H1 (cell line): ENCODE measurements at regions not wholly inside any gene's neighbourhood (a gene's known extent, or its start where the extent isn't known, plus 50 kb on each side); places are given as distances from the start of the nearest gene placed in this dataset.

ENCODE experiments used
- CTCF ChIA-PET: fragments of 300-600 bp; sonication (Branson Sonifier 250); formaldehyde crosslinking; loops from one replicate; lab custom pipeline; 2021; ENCODE audit not compliant: partially characterized antibody; lab: Charles Lee
- POLR2A ChIA-PET: fragments of 300-600 bp; sonication (Branson Sonifier 250); formaldehyde crosslinking; loops from one replicate; lab custom pipeline; 2021; ENCODE audit warnings: inconsistent platforms; ENCODE audit not compliant: partially characterized antibody; lab: Charles Lee
- DNase-seq, 2 experiments: peaks; one replicate each; pipeline versions ENCODE4 v3.0.0 to v3.0.0-alpha.2; 2010 to 2022; ENCODE audit warnings: low spot score in 2 of 2, low read depth in 1 of 2, mixed read lengths in 1 of 2
- FAIRE-seq: peaks from 2 replicates; lab custom pipeline; 2011; peaks lifted over from hg19 to GRCh38; lab: Jason Lieb, UNC
- H2AFZ ChIP-seq: 2 replicates; pipeline ENCODE4 v1.8.1; 2012; ENCODE audit warnings: low read length, inconsistent platforms
- H2AK5ac ChIP-seq: 2 replicates; pipeline ENCODE4 v1.6.1; 2013; ENCODE audit warnings: low read depth, low read length
- H2BK120ac ChIP-seq: replicated peaks from 2 replicates; pipeline ENCODE3; 2013; ENCODE audit warnings: low read depth, low read length, inconsistent platforms
- H2BK12ac ChIP-seq: 2 replicates; pipeline ENCODE4 v1.6.1; 2013; ENCODE audit warnings: low read depth, low read length
- H2BK15ac ChIP-seq: 2 replicates; pipeline ENCODE4 v1.6.1; 2013; ENCODE audit warnings: low read length
- H2BK20ac ChIP-seq: 2 replicates; pipeline ENCODE4 v1.6.1; 2013; ENCODE audit warnings: low read length
- H2BK5ac ChIP-seq: 2 replicates; pipeline ENCODE4 v1.6.1; 2013; ENCODE audit warnings: low read depth, low read length
- H3K14ac ChIP-seq: 2 replicates; pipeline ENCODE4 v1.6.1; 2013; ENCODE audit warnings: inconsistent platforms; ENCODE audit not compliant: insufficient read length
- H3K18ac ChIP-seq: 2 replicates; pipeline ENCODE4 v1.6.1; 2013; ENCODE audit warnings: low read length; ENCODE audit errors: extremely low read depth
- H3K23ac ChIP-seq: 2 replicates; pipeline ENCODE4 v1.6.1; 2013; ENCODE audit warnings: inconsistent platforms; ENCODE audit not compliant: insufficient read length
- H3K23me2 ChIP-seq: 2 replicates; pipeline ENCODE4 v1.6.1; 2013; ENCODE audit warnings: low read depth, low read length
- H3K27ac ChIP-seq: 2 replicates; pipeline ENCODE4 v1.6.1; 2011; ENCODE audit warnings: low read depth, low read length, inconsistent platforms
- H3K27me3 ChIP-seq, 4 experiments: replicated peaks in 1 of 4; 1 replicate in 1 of 4; 2 replicates in 3 of 4; pipeline versions ENCODE4 v1.6.1 to v1.8.1; 2011 to 2013; ENCODE audit warnings: low read length in 3 of 4, mild to moderate bottlenecking in 3 of 4, inconsistent platforms in 2 of 4, mixed read lengths in 2 of 4, moderate library complexity in 1 of 4; ENCODE audit not compliant: control insufficient read depth in 3 of 4, insufficient read depth in 3 of 4; ENCODE audit errors: extremely low read depth in 1 of 4
- H3K36me3 ChIP-seq, 4 experiments: 2 replicates each; pipeline versions ENCODE4 v1.6.1 to v1.8.1; 2011 to 2013; ENCODE audit warnings: mild to moderate bottlenecking in 4 of 4, low read length in 3 of 4, moderate library complexity in 2 of 4, control low read depth in 1 of 4, inconsistent platforms in 1 of 4; ENCODE audit not compliant: insufficient read depth in 4 of 4, control insufficient read depth in 2 of 4
- H3K4ac ChIP-seq: replicated peaks from 2 replicates; pipeline ENCODE3; 2013; ENCODE audit warnings: low read length, low read depth, mixed read lengths, inconsistent platforms; ENCODE audit not compliant: insufficient read length
- H3K4me1 ChIP-seq, 4 experiments: replicated peaks in 1 of 4; 1 replicate in 1 of 4; 2 replicates in 3 of 4; pipeline versions ENCODE4 v1.6.1 to v1.8.1; 2011 to 2013; ENCODE audit warnings: low read length in 3 of 4, inconsistent platforms in 2 of 4, mixed read lengths in 1 of 4; ENCODE audit not compliant: insufficient read depth in 4 of 4, control insufficient read depth in 3 of 4
- H3K4me2 ChIP-seq, 2 experiments: 2 replicates each; pipeline versions ENCODE4 v1.6.1 to v1.8.1; 2011 to 2013; ENCODE audit warnings: low read depth in 2 of 2, low read length in 2 of 2, control low read depth in 1 of 2, inconsistent platforms in 1 of 2, mild to moderate bottlenecking in 1 of 2; ENCODE audit not compliant: insufficient read depth in 1 of 2
- H3K4me3 ChIP-seq, 4 experiments: fragments of 200-600, 300-600 bp in 1 of 4; sonication (generic), shearing (Covaris generic), sonication (Bioruptor Twin) in 1 of 4; 2 replicates each; pipeline versions ENCODE4 v1.5.1 to v1.8.1; 2011 to 2016; ENCODE audit warnings: low read length in 4 of 4, low read depth in 3 of 4, control low read depth in 2 of 4, inconsistent platforms in 2 of 4, mild to moderate bottlenecking in 2 of 4, mixed read lengths in 1 of 4, moderate library complexity in 1 of 4; ENCODE audit not compliant: insufficient read depth in 2 of 4; ENCODE audit errors: extremely low read depth in 1 of 4
- H3K56ac ChIP-seq: replicated peaks from 2 replicates; pipeline ENCODE3; 2013; ENCODE audit warnings: low read depth, mild to moderate bottlenecking, mixed read lengths, low read length, inconsistent platforms; ENCODE audit not compliant: insufficient read length
- H3K79me1 ChIP-seq: 2 replicates; pipeline ENCODE4 v1.6.1; 2013; ENCODE audit warnings: low read depth, low read length, control low read depth
- H3K79me2 ChIP-seq, 2 experiments: 2 replicates each; pipeline versions ENCODE4 v1.6.1 to v1.8.1; 2012 to 2013; ENCODE audit warnings: low read length in 2 of 2, mild to moderate bottlenecking in 2 of 2, inconsistent platforms in 1 of 2; ENCODE audit not compliant: insufficient read depth in 2 of 2, control insufficient read depth in 1 of 2
- H3K9ac ChIP-seq, 4 experiments: replicated peaks in 1 of 4; 1 replicate in 1 of 4; 2 replicates in 3 of 4; pipeline versions ENCODE4 v1.6.1 to v1.8.1; 2011 to 2013; ENCODE audit warnings: low read depth in 3 of 4, low read length in 3 of 4, control low read depth in 2 of 4, mild to moderate bottlenecking in 2 of 4, moderate library complexity in 2 of 4, inconsistent platforms in 1 of 4; ENCODE audit errors: extremely low read depth in 1 of 4
- H3K9me3 ChIP-seq, 2 experiments: 2 replicates each; pipeline versions ENCODE4 v1.6.1 to v1.8.1; 2012 to 2013; ENCODE audit warnings: mild to moderate bottlenecking in 2 of 2, moderate library complexity in 2 of 2, control low read depth in 1 of 2, inconsistent platforms in 1 of 2, low read depth in 1 of 2, low read length in 1 of 2, mixed read lengths in 1 of 2; ENCODE audit not compliant: insufficient read depth in 2 of 2
- H4K20me1 ChIP-seq, 2 experiments: replicated peaks in 1 of 2; 2 replicates each; pipeline versions ENCODE3 to v1.8.1; 2011 to 2013; ENCODE audit warnings: inconsistent platforms in 2 of 2, low read length in 2 of 2, mild to moderate bottlenecking in 1 of 2; ENCODE audit not compliant: insufficient read depth in 2 of 2, control insufficient read depth in 1 of 2
- H4K5ac ChIP-seq: 2 replicates; pipeline ENCODE4 v1.6.1; 2013; ENCODE audit warnings: low read length, low read depth, mixed read lengths, inconsistent platforms; ENCODE audit not compliant: insufficient read length
- H4K8ac ChIP-seq: 2 replicates; pipeline ENCODE4 v1.8.0; 2013; ENCODE audit warnings: mild to moderate bottlenecking, moderate library complexity, low read length, inconsistent platforms; ENCODE audit not compliant: insufficient read depth; ENCODE audit errors: extremely low read depth
- H4K91ac ChIP-seq: replicated peaks from 2 replicates; pipeline ENCODE3; 2013; ENCODE audit warnings: low read length, mixed read lengths, inconsistent platforms; ENCODE audit not compliant: insufficient read length
- CBX5 ChIP-seq: fragments of 300-800, 300-1000 bp; sonication (generic); IDR thresholded peaks from 2 replicates; pipeline ENCODE4 v1.7.1; 2016; ENCODE audit warnings: antibody characterized with exemption, low read length, low read depth
- CTBP2 ChIP-seq: IDR thresholded peaks from 2 replicates; pipeline ENCODE4 v1.7.0; 2011; ENCODE audit warnings: borderline replicate concordance, mild to moderate bottlenecking, moderate library complexity, mixed read lengths, low read length; ENCODE audit not compliant: insufficient read depth, insufficient read length
- EGR1 ChIP-seq: IDR thresholded peaks from 2 replicates; pipeline ENCODE4 v1.6.1; 2011; ENCODE audit warnings: low read depth, low read length, borderline replicate concordance
- GTF2F1 ChIP-seq: IDR thresholded peaks from 2 replicates; pipeline ENCODE4 v1.6.1; 2012; ENCODE audit warnings: low read depth, low read length, improper control_type of control experiment, borderline replicate concordance
- JUN ChIP-seq: IDR thresholded peaks from 2 replicates; pipeline ENCODE4 v1.6.1; 2011; ENCODE audit warnings: low read depth, mild to moderate bottlenecking, improper control_type of control experiment, low read length
- JUND ChIP-seq: IDR thresholded peaks from 2 replicates; pipeline ENCODE4 v1.6.1; 2011; ENCODE audit warnings: mild to moderate bottlenecking, improper control_type of control experiment, low read length
- NANOG ChIP-seq: IDR thresholded peaks from 2 replicates; pipeline ENCODE4 v1.6.1; 2011; ENCODE audit warnings: low read length, low read depth, mild to moderate bottlenecking, inconsistent platforms; ENCODE audit not compliant: insufficient read depth, poor library complexity, severe bottlenecking
- RAD21 ChIP-seq, 2 experiments: IDR thresholded peaks in 1 of 2; conservative IDR thresholded peaks in 1 of 2; 2 replicates each; pipeline ENCODE4 v1.6.1; 2011; ENCODE audit warnings: low read depth in 2 of 2, low read length in 2 of 2, improper control_type of control experiment in 1 of 2, inconsistent platforms in 1 of 2, mild to moderate bottlenecking in 1 of 2, moderate library complexity in 1 of 2
- RNF2 ChIP-seq: fragments of 200-900, 300-1000 bp; sonication (generic); IDR thresholded peaks from 2 replicates; pipeline ENCODE4 v1.7.1; 2016; ENCODE audit warnings: borderline replicate concordance, low read depth, mild to moderate bottlenecking, antibody characterized with exemption, low read length; ENCODE audit not compliant: poor library complexity, severe bottlenecking; ENCODE audit errors: missing control alignments
- SIN3A ChIP-seq, 2 experiments: IDR thresholded peaks in 1 of 2; conservative IDR thresholded peaks in 1 of 2; 2 replicates each; pipeline ENCODE4 v1.6.1; 2011 to 2012; ENCODE audit warnings: low read length in 2 of 2, improper control_type of control experiment in 1 of 2, low read depth in 1 of 2, mild to moderate bottlenecking in 1 of 2
- SP1 ChIP-seq: IDR thresholded peaks from 2 replicates; pipeline ENCODE4 v1.6.1; 2011; ENCODE audit warnings: low read depth, low read length
- SRF ChIP-seq: IDR thresholded peaks from 2 replicates; pipeline ENCODE4 v1.6.1; 2011; ENCODE audit warnings: mild to moderate bottlenecking, low read depth, low read length, moderate library complexity
- YY1 ChIP-seq: IDR thresholded peaks from 2 replicates; pipeline ENCODE4 v1.6.1; 2011; ENCODE audit warnings: low read depth, mild to moderate bottlenecking, low read length
- WGBS, 2 experiments: shearing (Covaris generic) in 1 of 2; methylation state at CpG; one replicate each; pipeline versions ENCODE4 v1.1.6 to v1.1.7; 2013 to 2015; ENCODE audit warnings: low lambda C conversion rate in 2 of 2, mixed read lengths in 2 of 2, inconsistent platforms in 1 of 2, low coverage in 1 of 2, missing lambda C conversion rate in 1 of 2; ENCODE audit not compliant: insufficient replicate concordance in 2 of 2, insufficient coverage in 1 of 2, insufficient read length in 1 of 2; ENCODE audit errors: extremely low coverage in 1 of 2, missing lambda C conversion rate in 1 of 2; 5-methylcytosine and 5-hydroxymethylcytosine counted together
- TF ChIP-seq, protein P1 (sequence below): IDR thresholded peaks from 2 replicates; pipeline ENCODE4 v1.6.1; 2011; ENCODE audit warnings: low read length, improper control_type of control experiment

DNA sequence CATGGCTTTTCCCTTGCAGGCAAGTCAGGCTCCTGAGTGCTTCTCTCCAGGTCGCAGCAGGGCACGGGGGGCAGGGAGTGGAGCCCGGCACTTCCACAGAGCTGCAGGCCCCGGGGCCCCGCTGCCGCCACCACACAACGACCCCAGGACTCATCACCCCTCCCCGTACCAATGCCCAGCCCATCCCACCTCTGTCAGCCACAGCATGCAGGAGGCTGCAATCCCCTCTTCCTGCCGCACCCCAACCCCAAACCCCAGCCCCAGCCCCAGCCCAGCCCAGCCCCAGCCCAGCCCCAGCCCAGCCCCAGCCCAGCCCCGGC lies 288.0 kb downstream of the NDUFA10 start:
- H3K36me3 ChIP-seq: no peaks in the 10 kb centered on the region
- H3K79me1 ChIP-seq: no peaks in the 10 kb centered on the region
- peaks cover 0 to 2% of the 10 kb centered on the region in 2 experiments for H4K20me1 ChIP-seq
- H2AFZ ChIP-seq: no peak overlapping the region
- no peak overlapping the region for H3K4me2 ChIP-seq
- WGBS, 2 experiments: no CpG with 5 or more reads among the region's 10 CpGs
- peaks cover 3% of the 10 kb centered on the region; the same call in 1 of the 2 replicates for H3K23me2 ChIP-seq
- no peak overlapping the region for H4K5ac ChIP-seq
- no peaks in the 10 kb centered on the region for H3K79me2 ChIP-seq
- H2BK12ac ChIP-seq: no peak overlapping the region
- H4K91ac ChIP-seq: no peak overlapping the region
- no peak overlapping the region for H3K4ac ChIP-seq
- H3K9ac ChIP-seq: no peak overlapping the region
- H3K9me3 ChIP-seq: no peaks in the 10 kb centered on the region
- H3K18ac ChIP-seq: no peak overlapping the region
- CTCF ChIA-PET: no interaction called here
- no peak overlapping the region for H2BK15ac ChIP-seq
- H3K27me3 ChIP-seq: no peaks in the 10 kb centered on the region
- H3K56ac ChIP-seq: no peak overlapping the region
- H3K4me1 ChIP-seq: no peaks in the 10 kb centered on the region
- H3K27ac ChIP-seq: no peak overlapping the region
- no peak overlapping the region for H2BK120ac ChIP-seq
- no peak overlapping the region for H2BK20ac ChIP-seq
- H2AK5ac ChIP-seq: no peak overlapping the region
- FAIRE-seq: no peak
- no peak overlapping the region for H3K14ac ChIP-seq
- no peak overlapping the region for H3K4me3 ChIP-seq
- POLR2A ChIA-PET: no interaction called here
- H2BK5ac ChIP-seq: no peak overlapping the region
- DNase-seq: no peak
- H3K23ac ChIP-seq: no peak overlapping the region
- H4K8ac ChIP-seq: peak overlapping the region; percentile 84
- TF ChIP-seq JUN (no peak), YY1 (no peak), EGR1 (no peak), SP1 (no peak), CTBP2 (no peak), RAD21 (IDR thresholded peaks at IDR 0.05 in 1 of 2, conservative IDR thresholded peaks at IDR 0.05 in 1 of 2; ENCODE audit: low read depth in 2 of 2, low read length in 2 of 2) (no peak), SRF (no peak), CBX5 (no peak), SIN3A (conservative IDR thresholded peaks at IDR 0.05 in 1 of 2, IDR thresholded peaks at IDR 0.05 in 1 of 2; ENCODE audit: low read depth in 1 of 2, low read length in 2 of 2) (no peak), RNF2 (no peak), NANOG (no peak), GTF2F1 (no peak), JUND (no peak)
- TF ChIP-seq, protein P1, sequence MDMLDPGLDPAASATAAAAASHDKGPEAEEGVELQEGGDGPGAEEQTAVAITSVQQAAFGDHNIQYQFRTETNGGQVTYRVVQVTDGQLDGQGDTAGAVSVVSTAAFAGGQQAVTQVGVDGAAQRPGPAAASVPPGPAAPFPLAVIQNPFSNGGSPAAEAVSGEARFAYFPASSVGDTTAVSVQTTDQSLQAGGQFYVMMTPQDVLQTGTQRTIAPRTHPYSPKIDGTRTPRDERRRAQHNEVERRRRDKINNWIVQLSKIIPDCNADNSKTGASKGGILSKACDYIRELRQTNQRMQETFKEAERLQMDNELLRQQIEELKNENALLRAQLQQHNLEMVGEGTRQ: no peak
